IPS DF 4.7 (cell line): ENCODE measurements at regions not wholly inside any gene's neighbourhood (a gene's known extent, or its start where the extent isn't known, plus 50 kb on each side); places are given as distances from the start of the nearest gene placed in this dataset.
A peak's percentile ranks its signal among the peaks of the same experiment; 100 is the strongest.
"Not testable (repeated sequence)": the region's sequence is repeated elsewhere in the genome, so short reads cannot be mapped to it uniquely, and the experiment has no call there.

ENCODE experiments used
- DNase-seq: peaks from one replicate; pipeline ENCODE4 v3.0.0-alpha.2; 2013; ENCODE audit warnings: low spot score; ENCODE audit errors: extremely low read depth

DNA sequence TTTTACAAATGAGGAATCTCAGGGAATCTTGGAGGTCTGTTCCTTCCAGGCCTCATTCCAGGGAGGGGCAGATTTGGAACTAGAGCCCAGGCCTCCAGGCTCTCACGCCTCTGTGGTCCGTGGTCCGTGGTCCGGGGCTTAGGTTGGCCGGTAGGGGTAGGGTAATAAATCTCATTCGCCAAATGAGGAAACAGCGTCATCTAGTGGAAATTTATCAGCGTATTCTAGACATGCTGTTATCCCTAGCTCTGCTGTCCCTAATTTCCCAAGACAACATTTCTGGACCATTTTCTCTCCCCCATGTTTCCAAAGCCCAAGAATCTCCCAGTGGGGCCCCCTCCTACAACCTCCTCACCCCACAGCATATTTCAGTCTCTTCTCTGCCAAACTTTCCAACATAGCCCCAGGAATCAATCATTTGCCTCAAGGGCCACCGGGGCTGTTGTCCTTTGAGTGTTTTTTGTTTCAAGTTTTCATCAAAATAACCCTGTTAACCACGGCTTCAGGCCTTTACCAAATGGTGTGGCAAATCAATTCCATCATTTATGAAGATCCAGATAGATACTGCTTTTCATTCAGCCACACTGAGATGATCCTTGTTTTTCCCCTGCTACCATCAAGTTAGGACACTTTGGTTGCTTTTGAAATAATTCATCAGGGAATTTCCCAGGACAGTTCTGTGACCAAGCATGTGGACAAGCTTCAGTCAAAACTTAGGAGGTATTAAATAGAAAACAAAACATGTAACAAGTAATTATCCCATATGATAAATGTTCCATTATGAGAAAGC, 126.8 kb downstream of the ALDH8A1 start:
- DNase-seq: peak; percentile 92

DNA sequence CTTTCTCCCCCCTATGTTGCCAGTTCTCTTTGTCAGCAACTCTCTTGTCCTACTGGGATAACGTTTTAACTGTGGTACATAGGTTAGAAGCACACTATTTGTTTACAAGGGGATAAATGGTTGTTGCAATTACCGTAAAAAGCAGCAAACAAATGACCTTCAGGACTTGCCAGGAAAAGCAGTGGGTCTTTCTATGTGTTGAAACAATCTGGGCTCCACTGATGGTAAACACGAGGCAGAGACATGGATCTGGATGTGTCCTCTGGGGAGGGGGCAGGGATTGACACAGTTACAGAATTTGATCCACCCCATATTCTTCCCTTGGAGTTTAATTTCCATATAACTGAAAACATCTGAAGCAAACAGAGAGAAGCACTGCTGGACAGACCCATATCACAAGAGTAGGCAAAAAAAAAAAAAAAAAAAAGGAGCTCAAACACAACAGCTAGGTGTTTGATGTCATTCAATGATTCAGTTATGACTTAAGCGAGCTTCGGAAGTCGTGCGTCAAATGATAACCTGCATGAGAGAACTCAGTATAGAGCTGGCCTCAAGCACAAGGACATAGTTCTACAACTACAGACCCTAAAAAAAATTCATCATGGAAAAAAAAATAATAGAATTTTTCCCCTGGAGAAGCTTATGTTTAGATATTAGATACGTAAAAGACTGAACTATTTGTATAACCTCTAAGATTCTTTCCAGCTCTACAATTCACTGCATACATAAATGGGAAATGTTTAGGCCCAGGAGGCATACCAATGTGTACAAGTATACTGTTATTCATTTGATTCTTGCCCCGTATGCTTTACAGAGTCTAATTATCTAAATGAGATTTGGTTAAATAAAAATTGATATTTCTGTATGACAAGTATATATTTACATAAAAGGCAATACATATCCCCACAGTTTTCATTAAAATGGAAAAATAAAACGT, 127.7 kb downstream of the ALDH8A1 start:
- no peak for DNase-seq

DNA sequence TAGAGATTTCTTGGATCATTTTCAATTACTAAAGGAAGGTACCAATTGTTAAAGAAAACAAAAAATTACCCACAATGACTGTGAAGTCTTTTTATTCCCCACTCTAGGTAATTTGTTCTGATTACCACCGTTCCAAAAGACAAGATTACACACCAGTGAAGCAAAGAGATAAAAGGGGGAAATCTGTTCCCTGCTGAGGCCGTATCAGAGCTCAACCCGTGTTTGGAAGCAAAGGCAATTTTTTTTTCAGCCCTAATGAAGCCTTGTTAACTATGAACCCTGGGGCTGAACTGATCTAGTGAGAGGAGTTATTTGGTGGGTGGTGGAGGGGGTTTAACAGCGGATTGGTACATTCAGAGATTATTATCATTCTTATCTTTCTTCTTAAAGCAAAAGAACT, 128.5 kb downstream of the ALDH8A1 start:
- no peak for DNase-seq

DNA sequence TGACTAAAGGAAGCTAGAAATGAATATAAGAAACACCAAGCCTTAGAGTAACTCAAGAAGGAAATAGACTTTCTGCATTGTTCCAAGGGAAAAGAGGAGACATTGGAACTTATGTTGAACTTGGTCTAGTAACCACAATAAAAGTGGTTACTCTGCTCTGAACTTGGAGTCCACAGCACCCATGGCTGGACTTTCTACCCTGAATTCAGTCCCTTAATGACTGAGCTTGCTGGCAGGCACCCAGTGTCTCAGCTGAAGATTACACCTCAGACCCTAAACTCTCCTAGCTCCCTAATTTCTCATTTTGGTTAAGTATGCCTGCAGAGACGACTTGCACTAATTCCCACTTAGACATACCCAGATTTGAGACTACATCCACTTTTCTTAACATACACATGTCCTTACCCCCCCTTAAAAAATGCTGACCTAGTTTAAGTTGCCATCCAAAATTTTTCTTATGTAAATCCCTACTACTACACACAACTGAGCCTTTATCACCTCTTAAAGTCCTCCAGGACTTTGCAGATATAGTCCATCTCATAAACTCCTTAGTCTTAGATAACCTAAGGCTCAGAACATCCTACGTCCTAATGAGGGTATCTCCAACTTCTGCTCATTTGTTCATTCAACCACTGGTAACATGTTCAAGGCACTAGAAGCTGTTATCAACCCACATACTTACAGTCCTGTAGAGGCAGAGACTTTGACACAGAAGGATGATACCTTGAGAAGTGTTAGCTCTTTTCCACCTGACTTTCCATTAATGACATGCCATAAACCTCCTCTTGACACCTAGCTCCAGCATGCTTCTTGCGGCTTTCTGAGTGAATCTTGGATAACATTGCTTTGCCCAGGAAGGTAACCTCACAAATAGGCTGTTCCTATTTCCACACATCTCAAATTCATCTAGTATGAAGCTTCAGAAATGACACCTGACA, 129.8 kb downstream of the ALDH8A1 start:
- no peak for DNase-seq

DNA sequence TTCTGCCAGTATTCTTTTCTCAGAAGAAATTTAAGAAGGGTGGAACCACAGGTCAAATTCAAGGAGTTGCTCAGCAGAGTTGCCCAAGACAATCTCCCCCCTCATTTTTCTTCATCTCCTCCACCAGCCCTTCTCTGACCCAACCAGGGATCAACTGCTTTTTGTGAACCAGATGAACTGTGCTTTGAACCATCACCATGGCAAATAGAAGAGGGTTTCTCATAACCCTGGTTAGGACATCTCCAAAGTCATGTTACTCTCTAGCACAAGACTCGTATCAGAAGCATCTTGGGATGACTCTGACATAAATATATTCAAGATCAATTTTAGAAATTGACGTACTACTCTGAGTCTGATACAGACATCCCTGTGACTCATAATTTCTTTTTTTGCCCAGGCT, 130.7 kb downstream of the ALDH8A1 start:
- no peak for DNase-seq

DNA sequence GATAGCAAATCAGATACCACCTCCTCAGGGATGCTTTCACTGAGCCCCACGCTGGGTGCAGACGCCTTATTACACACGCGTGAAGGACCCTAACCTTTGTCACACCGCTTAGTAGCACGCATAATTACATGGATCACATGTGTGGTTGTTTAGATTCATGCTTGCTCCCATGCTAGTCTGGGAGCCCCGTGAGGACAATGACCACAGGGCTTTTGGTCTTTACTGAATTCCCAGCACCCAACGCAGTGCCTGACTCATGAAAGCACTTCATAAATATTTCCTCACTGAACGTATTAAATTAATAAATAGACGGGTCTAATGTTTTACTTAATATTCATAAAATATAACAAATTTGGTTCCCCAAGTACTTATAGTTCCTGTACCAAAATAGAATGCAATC, 132.5 kb downstream of the ALDH8A1 start:
- DNase-seq: no peak

DNA sequence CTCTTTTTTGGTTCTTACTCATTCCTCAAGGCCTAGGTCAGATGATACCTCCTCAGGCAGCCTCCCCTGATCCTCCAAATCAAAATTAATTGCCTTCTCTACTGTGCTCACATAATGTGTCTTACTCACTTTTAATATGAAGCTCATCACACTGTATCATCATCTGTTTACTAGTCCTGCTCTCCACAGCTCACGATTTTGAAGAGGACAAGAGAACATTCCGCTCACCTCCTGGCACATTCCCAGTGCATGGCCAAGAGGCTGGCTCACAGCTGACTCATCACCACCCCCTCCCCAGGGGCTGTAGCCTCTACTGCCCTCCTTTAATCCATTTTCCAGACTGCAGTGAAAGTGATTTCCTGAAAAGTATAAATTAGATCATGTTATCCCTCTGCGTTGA, 133.1 kb downstream of the ALDH8A1 start:
- no peak for DNase-seq

DNA sequence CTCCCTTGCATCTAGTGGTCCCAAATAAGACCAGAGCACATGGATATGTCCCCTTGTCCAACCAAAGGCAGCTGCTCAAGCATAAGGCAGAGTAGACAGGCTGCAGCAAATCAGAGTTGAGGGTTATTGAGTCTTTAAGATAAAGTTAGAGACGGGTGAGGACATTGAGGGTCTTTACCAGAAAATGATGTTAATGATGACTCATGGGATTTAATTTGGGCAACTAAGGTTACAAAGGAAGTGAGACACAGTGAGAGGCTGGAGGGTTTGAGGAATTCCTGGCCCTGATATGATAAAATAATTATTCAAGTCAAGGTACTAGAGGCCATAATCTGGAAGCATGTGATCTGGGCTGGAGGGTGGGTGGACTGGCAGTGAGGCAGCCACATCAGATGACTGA, 133.6 kb downstream of the ALDH8A1 start:
- DNase-seq: no peak

DNA sequence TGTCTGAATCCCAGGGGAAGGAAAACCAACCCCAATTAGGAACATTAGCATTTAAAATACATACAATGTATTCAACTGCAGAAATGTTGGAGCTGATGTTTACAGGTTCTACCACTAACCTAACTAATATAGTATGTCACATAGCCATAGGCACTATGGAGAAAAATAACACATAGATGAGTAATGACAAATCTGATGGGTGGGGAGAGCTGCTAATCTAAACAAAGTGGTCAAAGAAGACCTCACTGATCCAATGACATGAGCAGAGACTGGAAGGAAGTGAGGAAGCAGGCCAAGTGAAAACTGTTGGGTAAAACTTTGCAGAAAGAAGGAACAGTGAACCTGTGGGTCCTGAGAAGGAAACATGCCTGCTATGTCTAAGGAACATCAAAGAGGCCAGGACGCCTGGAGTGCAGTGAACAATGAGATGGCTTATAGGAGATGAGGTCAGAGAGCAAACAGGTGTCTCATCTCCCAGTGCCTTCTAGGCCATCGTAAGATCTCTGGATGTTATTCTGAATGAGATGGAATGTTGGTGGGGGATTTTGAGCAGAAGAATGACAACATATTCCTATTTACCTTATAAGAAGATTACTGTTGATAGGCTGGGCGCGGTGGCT, 135.7 kb downstream of the ALDH8A1 start:
- no peak for DNase-seq

DNA sequence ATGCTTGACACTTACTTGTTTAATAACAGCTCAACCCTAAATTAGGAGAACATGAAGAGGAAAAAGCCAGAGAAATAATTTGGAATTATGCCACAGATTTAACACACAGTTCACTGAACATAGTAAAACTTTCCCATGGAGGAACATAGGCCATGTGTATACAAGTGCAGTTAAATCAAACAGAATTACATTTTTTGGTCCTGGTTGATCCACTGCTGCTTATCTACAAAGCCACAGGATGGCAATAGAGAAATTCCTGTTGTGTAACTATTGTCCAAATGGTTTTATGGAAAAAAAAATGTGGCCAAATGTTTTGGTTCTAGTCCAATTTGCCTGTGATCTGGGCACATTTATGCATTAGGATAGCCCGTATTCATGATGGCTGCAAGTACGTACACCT, 136.8 kb downstream of the ALDH8A1 start:
- no peak for DNase-seq

DNA sequence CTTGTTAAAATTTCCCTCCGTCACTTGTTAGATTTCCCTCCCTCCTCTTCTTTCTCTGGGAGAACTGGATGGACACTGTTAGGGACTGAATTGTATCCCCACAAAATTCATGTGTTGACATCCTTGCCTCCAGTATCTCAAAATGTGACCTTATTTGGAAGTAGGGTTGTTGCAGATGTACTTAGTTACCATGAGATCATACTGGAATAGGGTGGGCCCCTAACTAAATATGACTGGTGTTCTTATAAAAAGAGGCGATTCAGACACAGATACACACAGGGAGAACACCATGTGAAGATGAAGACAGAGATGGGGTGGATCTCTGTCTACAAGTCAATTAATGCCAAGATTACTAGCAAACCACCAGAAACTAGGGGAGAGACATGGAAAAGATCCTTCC, 139.5 kb downstream of the ALDH8A1 start:
- DNase-seq: no peak

DNA sequence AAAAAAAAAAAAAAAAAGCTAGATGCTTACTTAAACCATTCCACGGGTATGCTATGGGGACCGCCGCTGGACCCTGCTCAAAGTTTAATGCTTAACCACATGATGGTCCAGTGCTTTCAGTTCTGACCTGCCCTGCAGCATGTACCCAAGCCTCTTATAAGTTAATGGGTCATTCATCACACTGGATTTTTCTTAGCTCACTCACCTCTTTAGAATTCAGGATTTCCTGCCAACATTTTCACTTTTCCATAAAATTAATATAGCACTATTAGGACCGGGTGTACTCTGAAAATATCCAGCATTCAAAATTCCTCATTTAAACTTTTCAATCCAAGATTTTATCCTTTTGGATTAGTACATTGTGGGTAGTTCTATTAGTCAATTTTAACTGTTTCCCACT, 140.8 kb downstream of the ALDH8A1 start:
- no peak for DNase-seq

DNA sequence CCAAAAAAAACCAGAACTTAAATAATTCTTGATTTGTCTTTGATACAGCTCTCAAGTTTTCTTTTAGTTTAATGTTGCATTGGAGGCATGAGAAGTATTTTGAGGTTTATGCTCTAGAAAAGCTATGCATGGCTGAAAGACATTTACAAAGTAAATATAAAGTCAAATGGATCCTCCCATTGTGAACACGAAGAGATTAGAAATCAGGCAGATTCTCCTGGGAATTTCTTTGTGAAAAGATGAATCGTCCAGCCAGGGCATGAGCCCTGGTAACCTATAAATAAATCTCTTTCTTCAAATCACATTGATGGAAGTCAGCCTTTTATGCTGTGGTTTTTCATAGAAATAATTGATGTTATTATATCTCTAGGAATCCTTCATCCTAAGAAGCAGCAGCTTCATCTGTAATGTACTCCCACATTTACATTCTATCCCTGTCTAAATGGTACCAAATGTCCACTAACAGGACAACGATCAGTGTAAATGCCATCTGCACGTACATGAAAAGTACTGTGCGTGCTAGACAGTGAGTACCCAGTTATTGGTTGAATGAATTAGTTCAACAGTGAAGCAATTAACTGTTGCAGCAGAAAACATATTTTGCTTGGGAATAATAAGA, 143.6 kb downstream of the ALDH8A1 start:
- DNase-seq: no peak

DNA sequence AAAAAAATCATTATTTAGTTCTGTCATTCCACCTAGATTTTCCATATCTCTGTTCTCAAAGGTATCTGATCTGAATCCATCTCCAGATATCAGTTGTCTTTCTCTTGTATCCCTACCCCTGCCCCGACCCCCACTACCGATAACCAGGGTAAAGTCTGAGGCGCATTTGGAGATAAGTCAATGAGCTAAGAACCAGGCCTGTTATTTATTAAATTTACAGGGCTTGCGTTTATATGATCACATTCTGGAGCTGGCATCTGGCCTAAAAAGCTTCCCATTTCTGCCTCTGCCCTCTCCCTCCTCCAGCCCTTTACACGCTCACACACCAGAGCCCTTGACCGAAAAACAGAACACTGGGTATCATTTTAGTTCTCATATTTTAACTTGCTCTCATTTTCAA, 144.7 kb downstream of the ALDH8A1 start:
- DNase-seq: no peak

DNA sequence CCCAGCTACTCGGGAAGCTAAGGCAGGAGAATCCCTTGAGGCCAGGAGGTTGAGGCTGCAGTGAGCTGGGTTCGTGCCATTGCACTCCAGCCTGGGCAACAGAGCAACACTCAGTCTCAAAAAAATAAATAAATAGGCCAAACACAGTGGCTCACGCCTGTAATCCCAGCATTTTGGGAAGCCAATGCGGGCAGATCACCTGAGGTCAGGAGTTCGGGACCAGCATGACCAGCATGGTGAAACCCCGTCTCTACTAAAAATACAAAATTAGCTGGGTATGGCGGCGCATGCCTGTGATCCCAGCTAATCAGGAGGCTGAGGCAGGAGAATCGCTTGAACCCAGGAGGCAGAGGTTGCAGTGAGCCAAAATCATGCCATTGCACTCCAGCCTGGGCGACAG, 145.6 kb downstream of the ALDH8A1 start:
- DNase-seq: not testable (repeated sequence)

DNA sequence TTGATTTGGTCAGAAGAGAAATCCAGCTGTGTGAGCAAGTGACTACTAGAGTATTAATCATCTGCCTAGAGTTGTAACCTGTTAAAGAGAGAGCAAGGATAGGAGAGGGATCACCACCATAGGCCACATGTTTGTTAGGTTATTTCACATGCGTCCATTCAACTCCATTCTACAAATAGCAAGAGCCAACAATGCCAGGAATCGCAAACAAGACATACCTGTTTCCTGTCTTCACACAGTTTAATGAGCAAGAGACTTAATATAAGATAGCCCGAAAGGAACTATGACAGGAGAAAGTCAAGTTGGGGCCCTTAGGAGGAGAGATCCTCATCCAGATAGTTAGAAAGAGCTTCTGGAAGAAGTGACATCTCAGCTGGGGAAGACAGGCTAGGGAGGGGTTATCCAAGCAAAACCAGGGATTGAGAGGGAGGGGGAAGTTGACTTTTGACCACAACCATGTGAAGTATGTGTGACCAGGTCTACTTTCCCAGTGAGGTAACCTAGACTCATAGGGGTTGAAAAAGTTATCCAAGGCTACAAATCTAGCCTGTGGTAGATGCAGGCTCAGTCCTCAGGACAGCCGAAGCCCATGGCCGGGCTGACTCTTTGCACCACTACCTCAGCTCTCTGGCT, 147.4 kb downstream of the ALDH8A1 start:
- DNase-seq: no peak

DNA sequence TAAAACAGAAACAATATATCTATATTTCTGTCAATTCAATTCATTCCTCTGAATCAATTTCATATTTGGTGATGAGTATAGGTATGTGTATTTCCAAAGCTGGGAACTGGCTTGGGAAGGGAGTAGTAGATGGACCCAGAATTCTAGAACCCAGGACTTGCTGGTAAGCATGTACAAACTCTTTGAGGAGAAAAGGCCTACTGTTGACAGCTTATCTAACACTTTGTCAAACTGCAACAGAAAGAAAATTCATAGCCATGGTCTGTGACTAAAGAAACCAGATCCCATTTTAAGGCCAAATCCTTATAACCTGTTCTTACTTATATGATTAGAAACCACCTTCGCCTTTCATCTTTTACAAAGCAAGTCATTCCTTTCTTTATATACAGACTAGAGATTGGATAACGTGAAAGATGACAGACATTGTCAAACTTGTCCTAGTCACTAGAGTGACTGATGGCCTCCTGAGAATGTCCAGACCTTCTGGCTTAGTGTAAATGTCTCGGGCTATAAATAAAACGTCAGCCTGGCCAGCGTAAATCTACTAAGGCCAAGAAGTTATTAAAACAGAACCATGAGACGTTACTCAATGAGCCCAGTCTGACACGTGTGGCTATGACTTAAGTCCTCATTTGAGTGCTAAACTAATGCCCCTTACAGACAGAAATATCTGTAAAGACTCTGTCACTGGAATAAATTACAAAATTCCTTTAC, 152.3 kb downstream of the ALDH8A1 start:
- no peak for DNase-seq

DNA sequence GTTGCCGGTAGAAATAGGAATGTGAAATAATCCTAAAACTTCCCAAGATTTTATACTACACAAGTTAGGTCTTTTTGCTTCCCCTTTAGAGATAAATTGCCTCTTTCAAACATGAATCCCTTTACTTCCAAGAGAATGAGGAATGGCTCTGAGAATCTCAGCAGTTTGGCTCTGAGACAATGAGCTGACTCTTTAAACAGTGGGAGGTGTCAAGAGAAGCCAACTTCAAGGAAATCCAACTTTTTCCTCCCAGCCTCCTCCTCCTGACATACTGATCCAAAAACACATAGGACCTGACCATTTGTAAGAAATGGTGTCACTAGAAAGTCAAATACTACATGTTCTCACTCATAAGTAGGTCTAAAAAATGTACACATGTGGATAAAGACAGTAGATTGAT, 154.2 kb downstream of the ALDH8A1 start:
- no peak for DNase-seq

DNA sequence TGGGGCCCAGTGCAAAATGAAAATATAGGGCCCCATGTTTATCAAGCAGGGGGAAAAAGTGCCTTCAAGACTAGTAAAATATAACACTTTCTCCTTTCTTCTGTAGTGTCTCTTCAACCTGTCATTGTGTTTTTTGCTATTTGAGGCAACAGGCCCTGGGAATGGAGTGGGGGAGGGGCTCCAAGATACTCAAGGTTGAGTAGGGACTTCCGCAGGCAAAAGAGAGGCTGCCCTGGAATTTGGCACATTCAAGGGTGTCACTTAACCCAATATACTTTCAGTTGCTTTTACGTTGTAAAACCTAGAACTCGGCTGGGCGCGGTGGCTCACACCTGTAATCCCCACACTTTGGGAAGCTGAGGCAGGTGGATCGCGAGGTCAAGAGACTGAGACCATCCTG, 154.9 kb downstream of the ALDH8A1 start:
- DNase-seq: no peak
